Activated CD8-positive, alpha-beta T cell treated with anti-CD3 and anti-CD28 coated beads, Interleukin-2, amount 10 ng/mL, durations not matched to agents 7 days and 5 days (primary cell): ENCODE measurements at regions not wholly inside any gene's neighbourhood (a gene's known extent, or its start where the extent isn't known, plus 50 kb on each side); places are given as distances from the start of the nearest gene placed in this dataset.
"Not testable (repeated sequence)": the region's sequence is repeated elsewhere in the genome, so short reads cannot be mapped to it uniquely, and the experiment has no call there.

ENCODE experiments used
- ATAC-seq: fragments of 150-1000 bp; cut with Tn5 transposase; one replicate; pipeline ENCODE4 v1.10.0; 2021; ENCODE audit warnings: moderate library complexity
- CTCF ChIA-PET: fragments of 350-600 bp; sonication (Branson Sonifier 250); formaldehyde crosslinking; loops from one replicate; lab custom pipeline; 2021; ENCODE audit warnings: antibody characterized with exemption; lab: Charles Lee
- POLR2A ChIA-PET: fragments of 350-600 bp; sonication (Branson Sonifier 250); formaldehyde crosslinking; loops from one replicate; lab custom pipeline; 2021; ENCODE audit warnings: antibody characterized with exemption; lab: Charles Lee
- DNase-seq: peaks from one replicate; pipeline ENCODE4 v3.0.0-alpha.2; 2020
- H3K27ac Mint-ChIP-seq: one replicate; pipeline ENCODE4 v1.8.0; 2021; ENCODE audit warnings: mild to moderate bottlenecking, mixed read lengths
- H3K27me3 Mint-ChIP-seq: one replicate; pipeline ENCODE4 v1.8.0; 2021; ENCODE audit warnings: low read depth, mixed read lengths
- H3K36me3 Mint-ChIP-seq: one replicate; pipeline ENCODE4 v1.8.0; 2021; ENCODE audit warnings: low read depth, mixed read lengths
- H3K4me1 Mint-ChIP-seq: one replicate; pipeline ENCODE4 v1.8.0; 2021; ENCODE audit warnings: low read depth, mixed read lengths
- H3K4me3 Mint-ChIP-seq: one replicate; pipeline ENCODE4 v1.8.0; 2021; ENCODE audit warnings: mild to moderate bottlenecking, mixed read lengths
- H3K9me3 Mint-ChIP-seq: one replicate; pipeline ENCODE4 v1.8.0; 2022; ENCODE audit warnings: mixed read lengths; ENCODE audit not compliant: insufficient read depth

- POLR2A ChIA-PET = no interaction called here
- H3K36me3 Mint-ChIP-seq = no peaks in the 10 kb centered on the region
- H3K4me3 Mint-ChIP-seq = no peak overlapping the region
- DNase-seq = no peak
- H3K4me1 Mint-ChIP-seq = no peaks in the 10 kb centered on the region
- ATAC-seq = no peak
- H3K27me3 Mint-ChIP-seq = no peaks in the 10 kb centered on the region
- H3K27ac Mint-ChIP-seq = no peak overlapping the region
- peaks cover 5% of the 10 kb centered on the region for H3K9me3 Mint-ChIP-seq
- CTCF ChIA-PET = no interaction called here
Measured at GRCh38 chr14:53838374-53838773, 118.3 kb downstream of the BMP4 start.

GRCh38 chr14:53837656-53838055 lies 119.0 kb downstream of the BMP4 start:
- DNase-seq, H3K9me3 Mint-ChIP-seq, H3K36me3 Mint-ChIP-seq, H3K27me3 Mint-ChIP-seq, ATAC-seq, H3K4me1 Mint-ChIP-seq, H3K4me3 Mint-ChIP-seq, CTCF ChIA-PET, POLR2A ChIA-PET, H3K27ac Mint-ChIP-seq: not testable (repeated sequence)

- Mint-ChIP-seq H3K9me3 (peaks cover 5% of the 10 kb centered on the region), H3K27me3 (no peaks in the 10 kb centered on the region), H3K4me1 (no peaks in the 10 kb centered on the region), H3K36me3 (no peaks in the 10 kb centered on the region), H3K4me3 (no peak overlapping the region), H3K27ac (no peak overlapping the region)
- DNase-seq (no peak), ATAC-seq (no peak)
- CTCF ChIA-PET = no interaction called here
- POLR2A ChIA-PET = no interaction called here
Measured at GRCh38 chr14:53836551-53836950, 120.1 kb downstream of the BMP4 start.

- DNase-seq (no peak), ATAC-seq (no peak)
- ChIA-PET CTCF (no interaction called here), POLR2A (no interaction called here)
- Mint-ChIP-seq H3K27ac (no peak overlapping the region), H3K9me3 (peaks cover 4% of the 10 kb centered on the region), H3K36me3 (no peaks in the 10 kb centered on the region), H3K27me3 (no peaks in the 10 kb centered on the region), H3K4me1 (no peaks in the 10 kb centered on the region), H3K4me3 (no peak overlapping the region)
Measured at GRCh38 chr14:53828820-53829219, 127.8 kb downstream of the BMP4 start.

- Mint-ChIP-seq H3K27me3 (no peaks in the 10 kb centered on the region), H3K4me1 (no peaks in the 10 kb centered on the region), H3K9me3 (peaks cover 4% of the 10 kb centered on the region), H3K4me3 (no peak overlapping the region), H3K27ac (no peak overlapping the region), H3K36me3 (no peaks in the 10 kb centered on the region)
- POLR2A ChIA-PET = no interaction called here
- ATAC-seq = no peak
- DNase-seq = no peak
- CTCF ChIA-PET = no interaction called here
Measured at GRCh38 chr14:53824061-53824460, 132.6 kb downstream of the BMP4 start.

- H3K27me3 Mint-ChIP-seq = no peaks in the 10 kb centered on the region
- POLR2A ChIA-PET = no interaction called here
- CTCF ChIA-PET = no interaction called here
- H3K4me3 Mint-ChIP-seq = no peak overlapping the region
- H3K36me3 Mint-ChIP-seq = no peaks in the 10 kb centered on the region
- H3K27ac Mint-ChIP-seq = no peak overlapping the region
- no peaks in the 10 kb centered on the region for H3K9me3 Mint-ChIP-seq
- ATAC-seq (no peak), DNase-seq (no peak)
- H3K4me1 Mint-ChIP-seq = no peaks in the 10 kb centered on the region
Measured at GRCh38 chr14:53814392-53814791, 142.2 kb downstream of the BMP4 start.

GRCh38 chr14:53810221-53810620 lies 146.4 kb downstream of the BMP4 start:
- DNase-seq (no peak), ATAC-seq (no peak)
- no peaks in the 10 kb centered on the region for H3K36me3 Mint-ChIP-seq
- no peaks in the 10 kb centered on the region for H3K4me1 Mint-ChIP-seq
- ChIA-PET CTCF (no interaction called here), POLR2A (no interaction called here)
- no peaks in the 10 kb centered on the region for H3K27me3 Mint-ChIP-seq
- no peaks in the 10 kb centered on the region for H3K9me3 Mint-ChIP-seq
- H3K27ac Mint-ChIP-seq = no peak overlapping the region
- H3K4me3 Mint-ChIP-seq = no peak overlapping the region

GRCh38 chr14:53808042-53808441 lies 148.6 kb downstream of the BMP4 start:
- H3K27ac Mint-ChIP-seq = no peak overlapping the region
- no peaks in the 10 kb centered on the region for H3K27me3 Mint-ChIP-seq
- no peak for DNase-seq
- H3K4me3 Mint-ChIP-seq = no peak overlapping the region
- ChIA-PET POLR2A (no interaction called here), CTCF (no interaction called here)
- no peaks in the 10 kb centered on the region for H3K9me3 Mint-ChIP-seq
- H3K36me3 Mint-ChIP-seq = no peaks in the 10 kb centered on the region
- H3K4me1 Mint-ChIP-seq = no peaks in the 10 kb centered on the region
- no peak for ATAC-seq

- POLR2A ChIA-PET = no interaction called here
- ATAC-seq (no peak), DNase-seq (no peak)
- no peaks in the 10 kb centered on the region for H3K36me3 Mint-ChIP-seq
- no peaks in the 10 kb centered on the region for H3K27me3 Mint-ChIP-seq
- no peak overlapping the region for H3K27ac Mint-ChIP-seq
- H3K9me3 Mint-ChIP-seq = no peaks in the 10 kb centered on the region
- no peak overlapping the region for H3K4me3 Mint-ChIP-seq
- no peaks in the 10 kb centered on the region for H3K4me1 Mint-ChIP-seq
- CTCF ChIA-PET = no interaction called here
Measured at GRCh38 chr14:53807542-53807941, 149.1 kb downstream of the BMP4 start.

GRCh38 chr14:53807108-53807507 lies 149.5 kb downstream of the BMP4 start:
- DNase-seq = no peak
- Mint-ChIP-seq H3K27me3 (no peaks in the 10 kb centered on the region), H3K9me3 (no peaks in the 10 kb centered on the region), H3K4me1 (no peaks in the 10 kb centered on the region), H3K4me3 (no peak overlapping the region), H3K27ac (no peak overlapping the region), H3K36me3 (no peaks in the 10 kb centered on the region)
- CTCF ChIA-PET = no interaction called here
- POLR2A ChIA-PET = no interaction called here
- ATAC-seq = no peak

GRCh38 chr14:53796734-53797133 lies 159.9 kb downstream of the BMP4 start:
- ChIA-PET CTCF (no interaction called here), POLR2A (no interaction called here)
- Mint-ChIP-seq H3K36me3 (no peaks in the 10 kb centered on the region), H3K27ac (no peak overlapping the region), H3K27me3 (no peaks in the 10 kb centered on the region), H3K9me3 (no peaks in the 10 kb centered on the region), H3K4me1 (no peaks in the 10 kb centered on the region), H3K4me3 (no peak overlapping the region)
- DNase-seq (no peak), ATAC-seq (no peak)

GRCh38 chr14:53793790-53794505 lies 162.7 kb downstream of the BMP4 start:
- H3K4me3 Mint-ChIP-seq = no peak overlapping the region
- no peaks in the 10 kb centered on the region for H3K27me3 Mint-ChIP-seq
- H3K36me3 Mint-ChIP-seq = no peaks in the 10 kb centered on the region
- ChIA-PET CTCF (no interaction called here), POLR2A (no interaction called here)
- no peak overlapping the region for H3K27ac Mint-ChIP-seq
- no peaks in the 10 kb centered on the region for H3K4me1 Mint-ChIP-seq
- no peaks in the 10 kb centered on the region for H3K9me3 Mint-ChIP-seq
- DNase-seq (no peak), ATAC-seq (no peak)

GRCh38 chr14:53792909-53793308 lies 163.7 kb downstream of the BMP4 start:
- CTCF ChIA-PET = no interaction called here
- Mint-ChIP-seq H3K27me3 (no peaks in the 10 kb centered on the region), H3K9me3 (no peaks in the 10 kb centered on the region), H3K36me3 (no peaks in the 10 kb centered on the region), H3K4me1 (no peaks in the 10 kb centered on the region), H3K27ac (no peak overlapping the region), H3K4me3 (no peak overlapping the region)
- DNase-seq (no peak), ATAC-seq (no peak)
- POLR2A ChIA-PET = no interaction called here
